ENCODE measurements at regions not wholly inside any gene's neighbourhood (a gene's known extent, or its start where the extent isn't known, plus 50 kb on each side); places are given as distances from the start of the nearest gene placed in this dataset.

GRCh38 chr18:51757255-51757924 is 559.9 kb upstream of the MEX3C start:
- DNase-seq: no peak
- no peaks in the 10 kb centered on the region for H3K9me3 Mint-ChIP-seq
- H3K4me1 ChIP-seq (ENCODE audit: control insufficient read depth in 1 of 2, insufficient read depth in 2 of 2, low read length in 2 of 2): no peaks in the 10 kb centered on the region
- H3K9ac ChIP-seq (ENCODE audit: insufficient read depth, low read length, poor library complexity, severe bottlenecking): no peak overlapping the region
- intact Hi-C loops (cut with micrococcal nuclease): no loop called here
- no peaks in the 10 kb centered on the region for H4K20me1 ChIP-seq (ENCODE audit: insufficient read depth, low read length)
- no peaks in the 10 kb centered on the region for H3K36me3 ChIP-seq (replicated peaks in 1 of 2; ENCODE audit: control insufficient read depth in 1 of 2, insufficient read depth in 2 of 2, low read length in 2 of 2)
- 80% methylated on average over 3 of the region's 5 CpGs for WGBS (ENCODE audit: insufficient coverage)
- no peak for TF ChIP-seq CTCF (IDR thresholded peaks at IDR 0.05)
- H3K36me3 Mint-ChIP-seq: no peaks in the 10 kb centered on the region
- H3K27me3 Mint-ChIP-seq (ENCODE audit: low read depth in 3 of 3): no peaks in the 10 kb centered on the region
- H3K4me3 Mint-ChIP-seq: no peak overlapping the region
- no peaks in the 10 kb centered on the region for H3K9me3 ChIP-seq (replicated peaks in 1 of 2; ENCODE audit: control insufficient read depth in 1 of 2, insufficient read depth in 1 of 2, low read length in 2 of 2)
- no peak overlapping the region for H3K4me3 ChIP-seq (replicated peaks in 1 of 3; ENCODE audit: low read depth in 2 of 3, low read length in 3 of 3)
- no peak overlapping the region for H3K27ac Mint-ChIP-seq
- H3K27me3 ChIP-seq (ENCODE audit: control insufficient read depth in 2 of 2, insufficient read depth in 2 of 2, low read length in 2 of 2): no peaks in the 10 kb centered on the region
- H3K4me2 ChIP-seq (replicated peaks; ENCODE audit: extremely low read depth, low read length, poor library complexity, severe bottlenecking): no peak overlapping the region
- no peaks in the 10 kb centered on the region for H3K79me2 ChIP-seq (ENCODE audit: insufficient read depth, low read length)
- no peak overlapping the region for H2AFZ ChIP-seq (ENCODE audit: insufficient read depth, low read depth, low read length, poor library complexity, severe bottlenecking)
- no peak overlapping the region for H3K27ac ChIP-seq (ENCODE audit: low read depth in 1 of 2, low read length in 2 of 2)
- H3K4me1 Mint-ChIP-seq: no peaks in the 10 kb centered on the region

- H3K79me2 ChIP-seq (ENCODE audit: insufficient read depth, low read length): no peaks in the 10 kb centered on the region
- H2AFZ ChIP-seq (ENCODE audit: insufficient read depth, low read depth, low read length, poor library complexity, severe bottlenecking): no peak overlapping the region
- no peak overlapping the region for H3K27ac ChIP-seq (ENCODE audit: low read depth in 1 of 2, low read length in 2 of 2)
- no peak overlapping the region for H3K4me2 ChIP-seq (replicated peaks; ENCODE audit: extremely low read depth, low read length, poor library complexity, severe bottlenecking)
- no peak for DNase-seq
- Mint-ChIP-seq H3K4me1 (no peaks in the 10 kb centered on the region), H3K36me3 (no peaks in the 10 kb centered on the region), H3K9me3 (peaks cover 0 to 11% (median 3%) of the 10 kb centered on the region in 7 donors), H3K27me3 (ENCODE audit: low read depth in 3 of 3) (peaks cover 0 to 1% (median 0%) of the 10 kb centered on the region in 3 donors), H3K4me3 (no peak overlapping the region), H3K27ac (no peak overlapping the region)
- no peaks in the 10 kb centered on the region for H3K36me3 ChIP-seq (replicated peaks in 1 of 2; ENCODE audit: control insufficient read depth in 1 of 2, insufficient read depth in 2 of 2, low read length in 2 of 2)
- TF ChIP-seq CTCF (IDR thresholded peaks at IDR 0.05): no peak
- no peaks in the 10 kb centered on the region for H3K9me3 ChIP-seq (replicated peaks in 1 of 2; ENCODE audit: control insufficient read depth in 1 of 2, insufficient read depth in 1 of 2, low read length in 2 of 2)
- H3K27me3 ChIP-seq (ENCODE audit: control insufficient read depth in 2 of 2, insufficient read depth in 2 of 2, low read length in 2 of 2): no peaks in the 10 kb centered on the region
- no peaks in the 10 kb centered on the region for H3K4me1 ChIP-seq (ENCODE audit: control insufficient read depth in 1 of 2, insufficient read depth in 2 of 2, low read length in 2 of 2)
- WGBS (ENCODE audit: insufficient coverage): no CpG with 5 or more reads among the region's 1 CpG
- H3K9ac ChIP-seq (ENCODE audit: insufficient read depth, low read length, poor library complexity, severe bottlenecking): no peak overlapping the region
- intact Hi-C loops (cut with micrococcal nuclease): no loop called here
- H3K4me3 ChIP-seq (replicated peaks in 1 of 3; ENCODE audit: low read depth in 2 of 3, low read length in 3 of 3): no peak overlapping the region
- no peaks in the 10 kb centered on the region for H4K20me1 ChIP-seq (ENCODE audit: insufficient read depth, low read length)
Observed at GRCh38 chr18:51762373-51762772, 564.9 kb upstream of the MEX3C start.

Measured in CD14-positive monocyte (primary cell).